NCI-H748 treated with DMSO at 0.1 percent for 48 hours (cell line): ENCODE measurements at regions not wholly inside any gene's neighbourhood (a gene's known extent, or its start where the extent isn't known, plus 50 kb on each side); places are given as distances from the start of the nearest gene placed in this dataset.
"Not testable (repeated sequence)": the region's sequence is repeated elsewhere in the genome, so short reads cannot be mapped to it uniquely, and the experiment has no call there.

Source experiments
- DNase-seq: peaks from one replicate; lab custom pipeline; 2025; lab: John Stamatoyannopoulos, UW

GRCh38 chr15:20267051-20267730, 274.4 kb downstream of the GOLGA6L6 start:
- DNase-seq, result not testable (repeated sequence)

- DNase-seq, result not testable (repeated sequence)
Observed at GRCh38 chr15:20265710-20266109, 275.9 kb downstream of the GOLGA6L6 start.

- DNase-seq, result not testable (repeated sequence)
Observed at GRCh38 chr15:20261321-20262280, 280.0 kb downstream of the GOLGA6L6 start.

- not testable (repeated sequence) for DNase-seq
Observed at GRCh38 chr15:20260650-20261049, 280.9 kb downstream of the GOLGA6L6 start.

- not testable (repeated sequence) for DNase-seq
Observed at GRCh38 chr15:20259559-20260190, 281.9 kb downstream of the GOLGA6L6 start.

GRCh38 chr15:20256394-20256793, 285.2 kb downstream of the GOLGA6L6 start:
- not testable (repeated sequence) for DNase-seq

- DNase-seq, result not testable (repeated sequence)
Observed at GRCh38 chr15:20255641-20256040, 286.0 kb downstream of the GOLGA6L6 start.

GRCh38 chr15:20253047-20253615, 288.5 kb downstream of the GOLGA6L6 start:
- not testable (repeated sequence) for DNase-seq

- not testable (repeated sequence) for DNase-seq
Observed at GRCh38 chr15:20252040-20252439, 289.6 kb downstream of the GOLGA6L6 start.

- not testable (repeated sequence) for DNase-seq
Observed at GRCh38 chr15:20251214-20252005, 290.2 kb downstream of the GOLGA6L6 start.

GRCh38 chr15:20250206-20250605, 291.4 kb downstream of the GOLGA6L6 start:
- not testable (repeated sequence) for DNase-seq

- DNase-seq, result not testable (repeated sequence)
Observed at GRCh38 chr15:20249677-20249970, 292.0 kb downstream of the GOLGA6L6 start.

GRCh38 chr15:20248434-20248833, 293.2 kb downstream of the GOLGA6L6 start:
- not testable (repeated sequence) for DNase-seq

- not testable (repeated sequence) for DNase-seq
Observed at GRCh38 chr15:20247137-20247536, 294.5 kb downstream of the GOLGA6L6 start.

- not testable (repeated sequence) for DNase-seq
Observed at GRCh38 chr15:20246624-20247023, 295.0 kb downstream of the GOLGA6L6 start.

- DNase-seq, result not testable (repeated sequence)
Observed at GRCh38 chr15:20245856-20246255, 295.7 kb downstream of the GOLGA6L6 start.

GRCh38 chr15:20244792-20245191, 296.8 kb downstream of the GOLGA6L6 start:
- DNase-seq, result not testable (repeated sequence)

- not testable (repeated sequence) for DNase-seq
Observed at GRCh38 chr15:20243486-20244240, 297.9 kb downstream of the GOLGA6L6 start.

GRCh38 chr15:20240366-20240917, 301.2 kb downstream of the GOLGA6L6 start:
- not testable (repeated sequence) for DNase-seq

- not testable (repeated sequence) for DNase-seq
Observed at GRCh38 chr15:20239186-20239585, 302.4 kb downstream of the GOLGA6L6 start.
